Natural killer cell (primary cell): ENCODE measurements at regions not wholly inside any gene's neighbourhood (a gene's known extent, or its start where the extent isn't known, plus 50 kb on each side); places are given as distances from the start of the nearest gene placed in this dataset.
"Not testable (repeated sequence)": the region's sequence is repeated elsewhere in the genome, so short reads cannot be mapped to it uniquely, and the experiment has no call there.

Experiments
- ATAC-seq, 3 donors: fragments of 150-1000 bp in 2 of 3; fragments of 200-7000 bp in 1 of 3; cut with Tn5 transposase; 1 replicate in 1 of 3; 2 replicates in 2 of 3; pipeline ENCODE4 v1.10.0; 2021; ENCODE audit warnings: mild to moderate bottlenecking in 2 of 3, moderate library complexity in 2 of 3
- DNase-seq, 2 donors: peaks; one replicate each; pipeline versions ENCODE4 v3.0.0 to v3.0.0-alpha.2; 2013 to 2021; ENCODE audit warnings: mixed read lengths in 1 of 2
- H3K27ac ChIP-seq: one replicate; pipeline ENCODE4 v1.5.1; 2013; ENCODE audit warnings: mild to moderate bottlenecking, low read length
- H3K27me3 ChIP-seq: one replicate; pipeline ENCODE4 v1.6.1; 2013; ENCODE audit warnings: low read length; ENCODE audit not compliant: control insufficient read depth, insufficient read depth
- H3K36me3 ChIP-seq: one replicate; pipeline ENCODE4 v1.6.1; 2013; ENCODE audit warnings: low read length; ENCODE audit not compliant: control insufficient read depth, insufficient read depth
- H3K4me1 ChIP-seq: one replicate; pipeline ENCODE4 v1.6.1; 2013; ENCODE audit warnings: low read length; ENCODE audit not compliant: control insufficient read depth, insufficient read depth
- H3K4me3 ChIP-seq: one replicate; pipeline ENCODE4 v1.5.1; 2013; ENCODE audit warnings: low read length
- H3K9me3 ChIP-seq: one replicate; pipeline ENCODE4 v1.6.1; 2013; ENCODE audit warnings: low read length; ENCODE audit not compliant: control insufficient read depth, insufficient read depth
- H3K27ac Mint-ChIP-seq, 2 donors: one replicate each; pipeline ENCODE4 v1.8.0; 2022; ENCODE audit warnings: mild to moderate bottlenecking in 2 of 2, mixed read lengths in 2 of 2, moderate library complexity in 1 of 2
- H3K27me3 Mint-ChIP-seq, 2 donors: one replicate each; pipeline ENCODE4 v1.8.0; 2022; ENCODE audit warnings: low read depth in 2 of 2, mixed read lengths in 2 of 2
- H3K36me3 Mint-ChIP-seq: one replicate; pipeline ENCODE4 v1.8.0; 2022; ENCODE audit warnings: mixed read lengths
- H3K4me1 Mint-ChIP-seq, 2 donors: one replicate each; pipeline ENCODE4 v1.8.0; 2022; ENCODE audit warnings: mixed read lengths in 2 of 2
- H3K4me3 Mint-ChIP-seq: one replicate; pipeline ENCODE4 v1.8.0; 2022; ENCODE audit warnings: mild to moderate bottlenecking, moderate library complexity, mixed read lengths
- H3K9me3 Mint-ChIP-seq, 2 donors: one replicate each; pipeline ENCODE4 v1.8.0; 2022; ENCODE audit warnings: mixed read lengths in 2 of 2
- CTCF ChIP-seq: fragments of 200-600 bp; IDR thresholded peaks from one replicate; pipeline ENCODE4 v1.8.0; 2022; ENCODE audit warnings: antibody characterized with exemption
- WGBS: methylation state at CpG from one replicate; pipeline ENCODE4 v1.1.7; 2013; ENCODE audit warnings: missing lambda C conversion rate; ENCODE audit not compliant: insufficient coverage; 5-methylcytosine and 5-hydroxymethylcytosine counted together
- intact Hi-C: fragments of 100-400 bp; cut with micrococcal nuclease; formaldehyde crosslinking; loops from one replicate; pipeline ENCODE4 v1.14.2; 2022

DNA sequence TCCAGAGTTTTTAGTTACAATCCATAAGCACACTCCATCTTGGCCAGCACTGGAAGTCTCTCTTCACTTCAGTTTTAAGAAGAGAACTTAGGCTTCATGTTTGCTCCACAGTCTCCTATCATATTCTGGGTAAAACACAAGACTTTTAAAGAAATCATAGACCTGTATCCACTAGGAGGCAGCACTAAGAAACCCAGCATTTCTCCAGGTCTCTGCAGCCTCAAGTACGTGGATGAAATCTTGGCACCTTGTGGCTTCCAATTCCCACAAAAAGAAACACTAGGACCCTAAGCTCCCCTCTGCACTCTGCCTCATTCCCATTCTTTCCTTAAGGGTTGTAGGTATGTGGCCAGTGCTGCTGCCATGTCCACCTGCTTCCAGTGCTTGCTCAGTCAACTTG lies 367.3 kb upstream of the CASK start:
- H3K4me1 Mint-ChIP-seq: no peaks in the 10 kb centered on the region
- ATAC-seq (no peak), DNase-seq (peak in 1 of 2 donors; percentile 13)
- peaks cover 0 to under 1% of the 10 kb centered on the region in 2 donors for H3K27me3 Mint-ChIP-seq
- H3K27ac ChIP-seq: no peak overlapping the region
- no peak overlapping the region for H3K4me3 Mint-ChIP-seq
- no peak overlapping the region for H3K27ac Mint-ChIP-seq
- WGBS: 40% methylated on average over 1 of the region's 1 CpG
- H3K4me3 ChIP-seq: no peak overlapping the region
- no peak for TF ChIP-seq CTCF
- no peaks in the 10 kb centered on the region for H3K9me3 Mint-ChIP-seq
- H3K4me1 ChIP-seq: no peaks in the 10 kb centered on the region
- no peaks in the 10 kb centered on the region for H3K36me3 Mint-ChIP-seq
- no peaks in the 10 kb centered on the region for H3K36me3 ChIP-seq
- H3K27me3 ChIP-seq: no peaks in the 10 kb centered on the region
- intact Hi-C loops: no loop called here
- no peaks in the 10 kb centered on the region for H3K9me3 ChIP-seq

- Histone ChIP-seq H3K27me3 (no peaks in the 10 kb centered on the region), H3K4me3 (no peak overlapping the region), H3K4me1 (no peaks in the 10 kb centered on the region), H3K9me3 (no peaks in the 10 kb centered on the region), H3K27ac (no peak overlapping the region), H3K36me3 (no peaks in the 10 kb centered on the region)
- no peak overlapping the region for H3K4me3 Mint-ChIP-seq
- no peak for DNase-seq
- intact Hi-C loops: no loop called here
- no peaks in the 10 kb centered on the region for H3K36me3 Mint-ChIP-seq
- H3K4me1 Mint-ChIP-seq: no peaks in the 10 kb centered on the region
- ATAC-seq: no peak
- no peak overlapping the region for H3K27ac Mint-ChIP-seq
- no peaks in the 10 kb centered on the region for H3K27me3 Mint-ChIP-seq
- WGBS: no CpG with 5 or more reads among the region's 3 CpGs
- TF ChIP-seq CTCF: no peak
- H3K9me3 Mint-ChIP-seq: no peaks in the 10 kb centered on the region
Measured at GRCh38 chrX:42289492-42290385, 366.4 kb upstream of the CASK start.

GRCh38 chrX:42285681-42286080 lies 362.3 kb upstream of the CASK start:
- H3K9me3 ChIP-seq, H3K27me3 ChIP-seq, H3K4me1 ChIP-seq, DNase-seq, H3K36me3 ChIP-seq, H3K27me3 Mint-ChIP-seq, H3K27ac ChIP-seq, H3K36me3 Mint-ChIP-seq, H3K9me3 Mint-ChIP-seq, ATAC-seq, H3K4me3 ChIP-seq, H3K4me3 Mint-ChIP-seq, H3K4me1 Mint-ChIP-seq, H3K27ac Mint-ChIP-seq, intact Hi-C loops: not testable (repeated sequence)
- WGBS: 95% methylated on average over 4 of the region's 28 CpGs

GRCh38 chrX:42276982-42277690 lies 353.8 kb upstream of the CASK start:
- H3K4me1 Mint-ChIP-seq: no peaks in the 10 kb centered on the region
- H3K27ac Mint-ChIP-seq: no peak overlapping the region
- DNase-seq (no peak), ATAC-seq (no peak)
- no peak for TF ChIP-seq CTCF
- Histone ChIP-seq H3K27me3 (no peaks in the 10 kb centered on the region), H3K36me3 (no peaks in the 10 kb centered on the region), H3K9me3 (no peaks in the 10 kb centered on the region), H3K27ac (no peak overlapping the region), H3K4me1 (no peaks in the 10 kb centered on the region), H3K4me3 (no peak overlapping the region)
- 73% methylated on average over 1 of the region's 3 CpGs for WGBS
- H3K4me3 Mint-ChIP-seq: no peak overlapping the region
- intact Hi-C loops: no loop called here
- no peaks in the 10 kb centered on the region for H3K9me3 Mint-ChIP-seq
- no peaks in the 10 kb centered on the region for H3K36me3 Mint-ChIP-seq
- peaks cover 6 to 9% of the 10 kb centered on the region in 2 donors for H3K27me3 Mint-ChIP-seq
